GM12878 (cell line): ENCODE measurements at regions not wholly inside any gene's neighbourhood (a gene's known extent, or its start where the extent isn't known, plus 50 kb on each side); places are given as distances from the start of the nearest gene placed in this dataset.

Experiments
- ATAC-seq: fragments of 200-7000 bp; cut with Tn5 transposase; 3 replicates; pipeline ENCODE4 v1.9.1; 2020; ENCODE audit warnings: mild to moderate bottlenecking, moderate library complexity
- BruUV-seq: library from RNA; stranded (reverse); fragments of 400-500 nt; replicated peaks from 2 replicates; lab custom pipeline; 2021; lab: Mats Ljungman, UMichigan
- CTCF ChIA-PET: fragments of 300-600 bp; sonication (Branson Sonifier 250); formaldehyde crosslinking; extraction: SDS; loops from one replicate; lab custom pipeline; 2021; ENCODE audit warnings: inconsistent platforms; lab: Yijun Ruan, JAX
- POLR2A ChIA-PET: fragments of 350-600 bp; formaldehyde crosslinking; extraction: SDS; loops from one replicate; lab custom pipeline; 2021; ENCODE audit warnings: inconsistent platforms; lab: Charles Lee
- RAD21 ChIA-PET: fragments of 300-600 bp; sonication (Branson Sonifier 250); formaldehyde crosslinking; loops from one replicate; lab custom pipeline; 2023; ENCODE audit warnings: antibody characterized with exemption; ENCODE audit not compliant: unreplicated experiment; lab: Charles Lee
- SMC1A ChIA-PET: fragments of 300-600 bp; sonication (Branson Sonifier 250); formaldehyde crosslinking; loops from one replicate; lab custom pipeline; 2023; ENCODE audit not compliant: unreplicated experiment, uncharacterized antibody; lab: Charles Lee
- DNase-seq: peaks from one replicate; pipeline ENCODE4 v3.0.0-alpha.2; 2011; ENCODE audit warnings: low read depth, low spot score
- FAIRE-seq: peaks from 3 replicates; lab custom pipeline; 2011; peaks lifted over from hg19 to GRCh38; lab: Jason Lieb, UNC
- H2AFZ ChIP-seq: 2 replicates; pipeline ENCODE4 v1.6.0; 2011; ENCODE audit warnings: low read depth, low read length, control low read depth; ENCODE audit not compliant: control insufficient read depth
- H3K27ac ChIP-seq: 2 replicates; pipeline ENCODE4 v1.5.1; 2011; ENCODE audit warnings: control low read depth; ENCODE audit not compliant: control insufficient read depth, insufficient read depth
- H3K27me3 ChIP-seq, 2 experiments: replicated peaks in 1 of 2; 2 replicates each; pipeline versions ENCODE4 v1.6.0 to v1.6.1; 2011; ENCODE audit warnings: low read length in 1 of 2; ENCODE audit not compliant: control insufficient read depth in 2 of 2, insufficient read depth in 2 of 2
- H3K36me3 ChIP-seq, 2 experiments: 2 replicates each; pipeline ENCODE4 v1.5.1; 2011; ENCODE audit warnings: low read length in 1 of 2; ENCODE audit not compliant: control insufficient read depth in 2 of 2, insufficient read depth in 2 of 2
- H3K4me1 ChIP-seq: 2 replicates; pipeline ENCODE4 v1.6.1; 2011; ENCODE audit warnings: mild to moderate bottlenecking, low read length, moderate library complexity, mixed read lengths; ENCODE audit not compliant: control insufficient read depth, insufficient read depth
- H3K4me2 ChIP-seq: 2 replicates; pipeline ENCODE4 v1.6.0; 2011; ENCODE audit warnings: control low read depth; ENCODE audit not compliant: control insufficient read depth, insufficient read depth
- H3K4me3 ChIP-seq: fragments of 200-600 bp; sonication (generic); 2 replicates; pipeline ENCODE4 v1.5.1; 2016
- H3K79me2 ChIP-seq: 2 replicates; pipeline ENCODE4 v1.6.0; 2011; ENCODE audit warnings: low read length; ENCODE audit not compliant: control insufficient read depth, insufficient read depth
- H3K9ac ChIP-seq: 2 replicates; pipeline ENCODE4 v1.8.0; 2011; ENCODE audit warnings: low read length, control low read depth, mixed read lengths; ENCODE audit not compliant: control insufficient read depth, insufficient read depth
- H3K9me3 ChIP-seq: replicated peaks from 3 replicates; pipeline ENCODE4 v1.5.1; 2011; ENCODE audit warnings: mild to moderate bottlenecking, low read length; ENCODE audit not compliant: control insufficient read depth, insufficient read depth
- H4K20me1 ChIP-seq: 2 replicates; pipeline ENCODE4 v1.6.0; 2011; ENCODE audit not compliant: control insufficient read depth, insufficient read depth
- BMI1 ChIP-seq: fragments of 450-650 bp; IDR thresholded peaks from 2 replicates; pipeline ENCODE4 v1.6.1; 2016; ENCODE audit warnings: mild to moderate bottlenecking, moderate library complexity, borderline replicate concordance
- CHD1 ChIP-seq: IDR thresholded peaks from 2 replicates; pipeline ENCODE4 v1.6.1; 2012; ENCODE audit warnings: low read depth, low read length, improper control_type of control experiment
- KLF5 ChIP-seq: fragments of 450-650 bp; IDR thresholded peaks from 2 replicates; pipeline ENCODE4 v1.6.1; 2014; ENCODE audit warnings: mild to moderate bottlenecking; ENCODE audit not compliant: partially characterized antibody
- MTA3 ChIP-seq: IDR thresholded peaks from 2 replicates; pipeline ENCODE4 v1.6.1; 2012; ENCODE audit warnings: low read length, inconsistent platforms, borderline replicate concordance
- NBN ChIP-seq: fragments of 450-650 bp; IDR thresholded peaks from 2 replicates; pipeline ENCODE4 v1.6.1; 2016
- NFYA ChIP-seq: IDR thresholded peaks from 2 replicates; pipeline ENCODE4 v1.6.1; 2011; ENCODE audit warnings: low read depth, mild to moderate bottlenecking, low read length, improper control_type of control experiment, borderline replicate concordance
- SKIL ChIP-seq: fragments of 450-650 bp; IDR thresholded peaks from 2 replicates; pipeline ENCODE4 v1.6.1; 2017; ENCODE audit warnings: mild to moderate bottlenecking, low read depth, inconsistent platforms; ENCODE audit not compliant: poor library complexity, severe bottlenecking
- ZBED1 ChIP-seq: IDR thresholded peaks from 2 replicates; pipeline ENCODE4 v1.6.1; 2016; ENCODE audit warnings: borderline replicate concordance
- ZBTB40 ChIP-seq: fragments of 450-650 bp; IDR thresholded peaks from 2 replicates; pipeline ENCODE4 v1.6.1; 2016; ENCODE audit warnings: mild to moderate bottlenecking, moderate library complexity, borderline replicate concordance
- WGBS: methylation state at CpG from one replicate; pipeline ENCODE4 v1.1.6; 2016; ENCODE audit warnings: low lambda C conversion rate; ENCODE audit not compliant: insufficient replicate concordance, insufficient coverage; ENCODE audit errors: missing lambda C conversion rate; 5-methylcytosine and 5-hydroxymethylcytosine counted together
- in situ Hi-C: fragments of 300-500 bp; cut with MboI; formaldehyde crosslinking; loops from 9 replicates; pipeline ENCODE4 v1.14.3; 2018; ENCODE audit warnings: mixed read lengths
- intact Hi-C: fragments of 100-400 bp; cut with micrococcal nuclease; formaldehyde crosslinking; loops from one replicate; pipeline ENCODE4 v1.14.2; 2022; ENCODE audit not compliant: unreplicated experiment
- TF ChIP-seq, protein P1 (sequence below): IDR thresholded peaks from 2 replicates; pipeline ENCODE4 v1.6.1; 2011; ENCODE audit warnings: low read depth, mild to moderate bottlenecking, low read length, moderate library complexity, borderline replicate concordance; ENCODE audit errors: extremely low read depth
- TF ChIP-seq, protein P2 (sequence below): fragments of 450-650 bp; IDR thresholded peaks from 2 replicates; pipeline ENCODE4 v1.6.1; 2017; ENCODE audit warnings: mild to moderate bottlenecking, moderate library complexity
- TF ChIP-seq, protein P3 (sequence below): fragments of 450-650 bp; IDR thresholded peaks from 2 replicates; pipeline ENCODE4 v1.6.1; 2016; ENCODE audit warnings: mild to moderate bottlenecking

GRCh38 chr7:23970193-23970592 lies 260.2 kb downstream of the STK31 start:
- ChIA-PET RAD21 (interaction anchor here (1.3 kb wide), 1 partner anchor 9 kb away, joined by 3 read pairs; no protein-coding TSS in a partner anchor), SMC1A (interaction anchor here (1.9 to 2.5 kb wide), 2 partner anchors 10 to 485 kb away, joined by 3 to 9 read pairs; no protein-coding TSS in a partner anchor), CTCF (interaction anchor here (0.7 kb wide), 1 partner anchor 154 kb away, joined by 3 read pairs; no protein-coding TSS in a partner anchor), POLR2A (no interaction called here)
- 25% methylated on average over 2 of the region's 2 CpGs for WGBS
- FAIRE-seq: no peak
- in situ Hi-C loops: no loop called here
- ATAC-seq: no peak
- H3K36me3 ChIP-seq: no peaks in the 10 kb centered on the region
- no peak overlapping the region for H2AFZ ChIP-seq
- no TSS peak for BruUV-seq
- DNase-seq: no peak
- intact Hi-C loops: no loop called here
- no peaks in the 10 kb centered on the region for H4K20me1 ChIP-seq
- H3K79me2 ChIP-seq: no peaks in the 10 kb centered on the region
- H3K9me3 ChIP-seq: no peaks in the 10 kb centered on the region
- no peaks in the 10 kb centered on the region for H3K4me1 ChIP-seq
- no peak overlapping the region for H3K9ac ChIP-seq
- H3K4me2 ChIP-seq: no peak overlapping the region
- H3K27ac ChIP-seq: no peak overlapping the region
- H3K27me3 ChIP-seq: no peaks in the 10 kb centered on the region
- H3K4me3 ChIP-seq: no peak overlapping the region
- TF ChIP-seq, protein P1, sequence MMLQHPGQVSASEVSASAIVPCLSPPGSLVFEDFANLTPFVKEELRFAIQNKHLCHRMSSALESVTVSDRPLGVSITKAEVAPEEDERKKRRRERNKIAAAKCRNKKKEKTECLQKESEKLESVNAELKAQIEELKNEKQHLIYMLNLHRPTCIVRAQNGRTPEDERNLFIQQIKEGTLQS: no peak
- TF ChIP-seq, protein P2, sequence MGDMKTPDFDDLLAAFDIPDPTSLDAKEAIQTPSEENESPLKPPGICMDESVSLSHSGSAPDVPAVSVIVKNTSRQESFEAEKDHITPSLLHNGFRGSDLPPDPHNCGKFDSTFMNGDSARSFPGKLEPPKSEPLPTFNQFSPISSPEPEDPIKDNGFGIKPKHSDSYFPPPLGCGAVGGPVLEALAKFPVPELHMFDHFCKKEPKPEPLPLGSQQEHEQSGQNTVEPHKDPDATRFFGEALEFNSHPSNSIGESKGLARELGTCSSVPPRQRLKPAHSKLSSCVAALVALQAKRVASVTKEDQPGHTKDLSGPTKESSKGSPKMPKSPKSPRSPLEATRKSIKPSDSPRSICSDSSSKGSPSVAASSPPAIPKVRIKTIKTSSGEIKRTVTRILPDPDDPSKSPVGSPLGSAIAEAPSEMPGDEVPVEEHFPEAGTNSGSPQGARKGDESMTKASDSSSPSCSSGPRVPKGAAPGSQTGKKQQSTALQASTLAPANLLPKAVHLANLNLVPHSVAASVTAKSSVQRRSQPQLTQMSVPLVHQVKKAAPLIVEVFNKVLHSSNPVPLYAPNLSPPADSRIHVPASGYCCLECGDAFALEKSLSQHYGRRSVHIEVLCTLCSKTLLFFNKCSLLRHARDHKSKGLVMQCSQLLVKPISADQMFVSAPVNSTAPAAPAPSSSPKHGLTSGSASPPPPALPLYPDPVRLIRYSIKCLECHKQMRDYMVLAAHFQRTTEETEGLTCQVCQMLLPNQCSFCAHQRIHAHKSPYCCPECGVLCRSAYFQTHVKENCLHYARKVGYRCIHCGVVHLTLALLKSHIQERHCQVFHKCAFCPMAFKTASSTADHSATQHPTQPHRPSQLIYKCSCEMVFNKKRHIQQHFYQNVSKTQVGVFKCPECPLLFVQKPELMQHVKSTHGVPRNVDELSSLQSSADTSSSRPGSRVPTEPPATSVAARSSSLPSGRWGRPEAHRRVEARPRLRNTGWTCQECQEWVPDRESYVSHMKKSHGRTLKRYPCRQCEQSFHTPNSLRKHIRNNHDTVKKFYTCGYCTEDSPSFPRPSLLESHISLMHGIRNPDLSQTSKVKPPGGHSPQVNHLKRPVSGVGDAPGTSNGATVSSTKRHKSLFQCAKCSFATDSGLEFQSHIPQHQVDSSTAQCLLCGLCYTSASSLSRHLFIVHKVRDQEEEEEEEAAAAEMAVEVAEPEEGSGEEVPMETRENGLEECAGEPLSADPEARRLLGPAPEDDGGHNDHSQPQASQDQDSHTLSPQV: no peak
- TF ChIP-seq BMI1 (no peak), ZBED1 (no peak), NBN (no peak), CHD1 (no peak), KLF5 (no peak), MTA3 (no peak), SKIL (no peak), NFYA (no peak), ZBTB40 (no peak)
- TF ChIP-seq, protein P3, sequence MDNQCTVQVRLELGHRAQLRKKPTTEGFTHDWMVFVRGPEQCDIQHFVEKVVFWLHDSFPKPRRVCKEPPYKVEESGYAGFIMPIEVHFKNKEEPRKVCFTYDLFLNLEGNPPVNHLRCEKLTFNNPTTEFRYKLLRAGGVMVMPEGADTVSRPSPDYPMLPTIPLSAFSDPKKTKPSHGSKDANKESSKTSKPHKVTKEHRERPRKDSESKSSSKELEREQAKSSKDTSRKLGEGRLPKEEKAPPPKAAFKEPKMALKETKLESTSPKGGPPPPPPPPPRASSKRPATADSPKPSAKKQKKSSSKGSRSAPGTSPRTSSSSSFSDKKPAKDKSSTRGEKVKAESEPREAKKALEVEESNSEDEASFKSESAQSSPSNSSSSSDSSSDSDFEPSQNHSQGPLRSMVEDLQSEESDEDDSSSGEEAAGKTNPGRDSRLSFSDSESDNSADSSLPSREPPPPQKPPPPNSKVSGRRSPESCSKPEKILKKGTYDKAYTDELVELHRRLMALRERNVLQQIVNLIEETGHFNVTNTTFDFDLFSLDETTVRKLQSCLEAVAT: no peak
